H1 (cell line): ENCODE measurements at regions not wholly inside any gene's neighbourhood (a gene's known extent, or its start where the extent isn't known, plus 50 kb on each side); places are given as distances from the start of the nearest gene placed in this dataset.

Experiments used
- GABPA ChIP-seq: IDR thresholded peaks from 2 replicates; pipeline ENCODE4 v1.6.1; 2011; ENCODE audit warnings: mild to moderate bottlenecking, low read length, moderate library complexity, borderline replicate concordance; ENCODE audit not compliant: insufficient read depth
- KDM1A ChIP-seq: fragments of 200-600, 300-600 bp; sonication (generic); IDR thresholded peaks from 2 replicates; pipeline ENCODE4 v1.7.1; 2016; ENCODE audit warnings: mild to moderate bottlenecking, low read length, borderline replicate concordance
- POLR2A ChIP-seq, 2 experiments: IDR thresholded peaks; 1 replicate in 1 of 2; 2 replicates in 1 of 2; pipeline ENCODE4 v1.6.1; 2011; ENCODE audit warnings: low read depth in 2 of 2, low read length in 2 of 2, mild to moderate bottlenecking in 2 of 2; ENCODE audit errors: control extremely low read depth in 1 of 2
- POLR2AphosphoS5 ChIP-seq: IDR thresholded peaks from 2 replicates; pipeline ENCODE4 v1.6.1; 2011; ENCODE audit warnings: low read depth, low read length
- RFX5 ChIP-seq: IDR thresholded peaks from 2 replicates; pipeline ENCODE4 v1.6.1; 2011; ENCODE audit warnings: low read depth, low read length, improper control_type of control experiment, borderline replicate concordance
- SIX5 ChIP-seq: IDR thresholded peaks from 2 replicates; pipeline ENCODE4 v1.6.1; 2011; ENCODE audit warnings: mild to moderate bottlenecking, low read depth, low read length
- SUZ12 ChIP-seq: fragments of 200-600 bp; sonication (generic); IDR thresholded peaks from 2 replicates; pipeline ENCODE4 v1.6.1; 2012; ENCODE audit warnings: mild to moderate bottlenecking, inconsistent platforms, low read length, moderate library complexity, mixed read lengths
- TAF1 ChIP-seq: IDR thresholded peaks from 2 replicates; pipeline ENCODE4 v1.6.1; 2011; ENCODE audit warnings: mild to moderate bottlenecking, low read depth, low read length
- ZNF274 ChIP-seq: IDR thresholded peaks from 2 replicates; pipeline ENCODE4 v1.7.0; 2012; ENCODE audit warnings: low read length, borderline replicate concordance; ENCODE audit errors: extremely low read depth
- TF ChIP-seq, protein P1 (sequence below), 3 experiments: IDR thresholded peaks; 1 replicate in 2 of 3; 2 replicates in 1 of 3; pipeline versions ENCODE4 v1.5.1 to v1.6.1; 2011; ENCODE audit warnings: low read length in 3 of 3, mild to moderate bottlenecking in 3 of 3, inconsistent platforms in 2 of 3, low read depth in 1 of 3, moderate library complexity in 1 of 3; ENCODE audit not compliant: insufficient read depth in 1 of 3; ENCODE audit errors: control extremely low read depth in 1 of 3
- TF ChIP-seq, protein P2 (sequence below): IDR thresholded peaks from 2 replicates; pipeline ENCODE4 v1.6.1; 2012; ENCODE audit warnings: inconsistent platforms
- TF ChIP-seq, protein P3 (sequence below): IDR thresholded peaks from 2 replicates; pipeline ENCODE4 v1.6.1; 2011; ENCODE audit warnings: low read length, improper control_type of control experiment

DNA sequence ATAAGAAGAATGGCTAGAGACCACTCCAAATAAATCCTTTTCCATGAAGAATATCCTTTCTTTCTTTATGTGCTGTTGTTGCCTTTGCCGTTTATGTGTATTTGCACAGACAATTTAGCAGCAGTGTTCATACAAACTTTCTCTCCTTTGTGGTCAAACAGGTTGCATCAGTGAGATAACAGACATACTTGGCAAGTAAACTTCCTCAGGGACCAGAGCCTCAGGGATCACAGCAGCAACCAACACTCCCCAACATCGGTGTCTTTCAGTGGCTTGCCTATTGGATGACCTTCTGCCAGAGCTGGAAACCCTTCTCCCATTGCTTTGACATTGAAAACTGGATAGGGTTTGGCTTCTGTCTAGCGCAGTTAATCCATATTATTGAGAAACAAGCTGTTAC lies 252.2 kb downstream of the BTG1 start:
- TF ChIP-seq RFX5 = no peak
- no peak for TF ChIP-seq POLR2A (IDR thresholded peaks at IDR 0.05; ENCODE audit: control extremely low read depth in 1 of 2, low read depth in 2 of 2, low read length in 2 of 2)
- TF ChIP-seq, protein P1, sequence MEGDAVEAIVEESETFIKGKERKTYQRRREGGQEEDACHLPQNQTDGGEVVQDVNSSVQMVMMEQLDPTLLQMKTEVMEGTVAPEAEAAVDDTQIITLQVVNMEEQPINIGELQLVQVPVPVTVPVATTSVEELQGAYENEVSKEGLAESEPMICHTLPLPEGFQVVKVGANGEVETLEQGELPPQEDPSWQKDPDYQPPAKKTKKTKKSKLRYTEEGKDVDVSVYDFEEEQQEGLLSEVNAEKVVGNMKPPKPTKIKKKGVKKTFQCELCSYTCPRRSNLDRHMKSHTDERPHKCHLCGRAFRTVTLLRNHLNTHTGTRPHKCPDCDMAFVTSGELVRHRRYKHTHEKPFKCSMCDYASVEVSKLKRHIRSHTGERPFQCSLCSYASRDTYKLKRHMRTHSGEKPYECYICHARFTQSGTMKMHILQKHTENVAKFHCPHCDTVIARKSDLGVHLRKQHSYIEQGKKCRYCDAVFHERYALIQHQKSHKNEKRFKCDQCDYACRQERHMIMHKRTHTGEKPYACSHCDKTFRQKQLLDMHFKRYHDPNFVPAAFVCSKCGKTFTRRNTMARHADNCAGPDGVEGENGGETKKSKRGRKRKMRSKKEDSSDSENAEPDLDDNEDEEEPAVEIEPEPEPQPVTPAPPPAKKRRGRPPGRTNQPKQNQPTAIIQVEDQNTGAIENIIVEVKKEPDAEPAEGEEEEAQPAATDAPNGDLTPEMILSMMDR (IDR thresholded peaks at IDR 0.05; ENCODE audit: control extremely low read depth in 1 of 3, insufficient read depth in 1 of 3, low read depth in 1 of 3, low read length in 3 of 3) = no peak
- TF ChIP-seq TAF1 = no peak
- TF ChIP-seq SIX5 = no peak
- TF ChIP-seq, protein P2, sequence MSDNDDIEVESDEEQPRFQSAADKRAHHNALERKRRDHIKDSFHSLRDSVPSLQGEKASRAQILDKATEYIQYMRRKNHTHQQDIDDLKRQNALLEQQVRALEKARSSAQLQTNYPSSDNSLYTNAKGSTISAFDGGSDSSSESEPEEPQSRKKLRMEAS = no peak
- no peak for TF ChIP-seq GABPA
- TF ChIP-seq KDM1A = no peak
- no peak for TF ChIP-seq SUZ12
- no peak for TF ChIP-seq POLR2AphosphoS5
- TF ChIP-seq ZNF274 = no peak
- TF ChIP-seq, protein P3, sequence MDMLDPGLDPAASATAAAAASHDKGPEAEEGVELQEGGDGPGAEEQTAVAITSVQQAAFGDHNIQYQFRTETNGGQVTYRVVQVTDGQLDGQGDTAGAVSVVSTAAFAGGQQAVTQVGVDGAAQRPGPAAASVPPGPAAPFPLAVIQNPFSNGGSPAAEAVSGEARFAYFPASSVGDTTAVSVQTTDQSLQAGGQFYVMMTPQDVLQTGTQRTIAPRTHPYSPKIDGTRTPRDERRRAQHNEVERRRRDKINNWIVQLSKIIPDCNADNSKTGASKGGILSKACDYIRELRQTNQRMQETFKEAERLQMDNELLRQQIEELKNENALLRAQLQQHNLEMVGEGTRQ = no peak
